ENCODE measurements at regions not wholly inside any gene's neighbourhood (a gene's known extent, or its start where the extent isn't known, plus 50 kb on each side); places are given as distances from the start of the nearest gene placed in this dataset.

GRCh38 chrX:39877905-39878304 is 219.9 kb downstream of the BCOR start (continued):
- no peak for TF ChIP-seq SIN3A (IDR thresholded peaks at IDR 0.05; ENCODE audit: borderline replicate concordance, low read depth, low read length)

- Histone ChIP-seq H3K9ac (no peak overlapping the region), H3K27me3 (ENCODE audit: insufficient read depth) (peaks cover 13% of the 10 kb centered on the region; the same call in 1 of the 2 replicates), H4K20me1 (ENCODE audit: insufficient read depth) (no peaks in the 10 kb centered on the region), H3K4me1 (ENCODE audit: control insufficient read depth in 1 of 2, insufficient read depth in 2 of 2, low read depth in 1 of 2, low read length in 1 of 2) (peaks cover 0 to 8% of the 10 kb centered on the region in 2 experiments; a peak in 1 of 4 replicates), H3F3A (replicated peaks; ENCODE audit: insufficient read depth) (no peaks in the 10 kb centered on the region), H3K36me3 (replicated peaks in 1 of 2; ENCODE audit: control insufficient read depth in 1 of 2, insufficient read depth in 2 of 2, low read length in 1 of 2) (no peaks in the 10 kb centered on the region), H3K4me2 (no peak overlapping the region), H3K79me2 (ENCODE audit: insufficient read depth) (no peaks in the 10 kb centered on the region), H2AFZ (ENCODE audit: low read depth) (no peak overlapping the region), H3K9me2 (no peaks in the 10 kb centered on the region), H3K4me3 (ENCODE audit: low read depth in 2 of 2, low read length in 1 of 2) (no peak overlapping the region), H3K27ac (ENCODE audit: low read depth in 2 of 2, low read length in 1 of 2) (no peak overlapping the region), H3K9me3 (no peaks in the 10 kb centered on the region)
- 28% methylated on average over 3 of the region's 3 CpGs for WGBS (ENCODE audit: low lambda C conversion rate)
- TF ChIP-seq EP300 (IDR thresholded peaks at IDR 0.05; ENCODE audit: borderline replicate concordance in 1 of 2, low read depth in 1 of 2, low read length in 1 of 2) (no peak), ELF1 (IDR thresholded peaks at IDR 0.05) (no peak), SIN3A (IDR thresholded peaks at IDR 0.05; ENCODE audit: borderline replicate concordance, low read depth, low read length) (no peak), REST (IDR thresholded peaks at IDR 0.05; ENCODE audit: low read depth, low read length) (no peak), FOXM1 (IDR thresholded peaks at IDR 0.05; ENCODE audit: low read depth) (no peak), GABPA (IDR thresholded peaks at IDR 0.05; ENCODE audit: low read depth) (no peak), NFIC (IDR thresholded peaks at IDR 0.05; ENCODE audit: borderline replicate concordance) (no peak), TCF12 (IDR thresholded peaks at IDR 0.05) (no peak), TAF1 (IDR thresholded peaks at IDR 0.05; ENCODE audit: borderline replicate concordance, low read depth, low read length) (no peak), JUND (IDR thresholded peaks at IDR 0.05) (no peak), CTCF (IDR thresholded peaks at IDR 0.05) (no peak), MEF2A (IDR thresholded peaks at IDR 0.05; ENCODE audit: borderline replicate concordance, low read depth) (no peak), NRF1 (IDR thresholded peaks at IDR 0.05; ENCODE audit: low read depth, low read length) (no peak), EZH2phosphoT487 (IDR thresholded peaks at IDR 0.05; ENCODE audit: borderline replicate concordance, low read depth) (no peak), CHD2 (IDR thresholded peaks at IDR 0.05; ENCODE audit: low read length, partially characterized antibody) (no peak)
- POLR2A ChIA-PET = no interaction called here
- no peak for DNase-seq
- CTCF ChIA-PET = no interaction called here
These were observed 214.1 kb downstream of the BCOR start for GRCh38 chrX:39883666-39884065.
